OCI-LY1 (cell line): ENCODE measurements at regions not wholly inside any gene's neighbourhood (a gene's known extent, or its start where the extent isn't known, plus 50 kb on each side); places are given as distances from the start of the nearest gene placed in this dataset.

Experiments
- H2AFZ ChIP-seq: fragments of 200-600 bp; sonication (generic), shearing (Covaris generic); 2 replicates; pipeline ENCODE4 v1.6.0; 2014; ENCODE audit warnings: antibody characterized with exemption, mild to moderate bottlenecking, low read length
- H3F3A ChIP-seq: fragments of 200-600 bp; sonication (generic), shearing (Covaris generic); 2 replicates; pipeline ENCODE4 v1.6.0; 2014; ENCODE audit warnings: mild to moderate bottlenecking, antibody characterized with exemption, low read length, moderate library complexity; ENCODE audit not compliant: insufficient read depth
- H3K27ac ChIP-seq: fragments of 200-600 bp; sonication (generic); 2 replicates; pipeline ENCODE4 v1.5.1; 2014; ENCODE audit warnings: low read length, mixed run types, mild to moderate bottlenecking, low read depth; ENCODE audit not compliant: poor library complexity, severe bottlenecking
- H3K27me3 ChIP-seq: fragments of 200-600 bp; sonication (generic); 2 replicates; pipeline ENCODE4 v1.6.0; 2014; ENCODE audit warnings: antibody characterized with exemption, mild to moderate bottlenecking, low read length, moderate library complexity; ENCODE audit not compliant: insufficient read depth
- H3K36me3 ChIP-seq: fragments of 200-600 bp; sonication (generic); 2 replicates; pipeline ENCODE4 v1.6.1; 2014; ENCODE audit warnings: mild to moderate bottlenecking, antibody characterized with exemption, low read length, moderate library complexity, mixed read lengths; ENCODE audit not compliant: insufficient read depth
- H3K4me1 ChIP-seq: fragments of 200-600 bp; sonication (generic); 2 replicates; pipeline ENCODE4 v1.5.1; 2014; ENCODE audit warnings: mild to moderate bottlenecking, low read length, moderate library complexity; ENCODE audit not compliant: insufficient read depth, severe bottlenecking
- H3K4me2 ChIP-seq: fragments of 200-600 bp; sonication (generic), shearing (Covaris generic); 2 replicates; pipeline ENCODE4 v1.6.1; 2014; ENCODE audit warnings: low read length
- H3K4me3 ChIP-seq: fragments of 200-600 bp; sonication (generic); 2 replicates; pipeline ENCODE4 v1.5.1; 2014; ENCODE audit warnings: low read length, low read depth, mild to moderate bottlenecking, mixed read lengths; ENCODE audit not compliant: poor library complexity, severe bottlenecking
- H3K79me2 ChIP-seq: fragments of 200-600 bp; shearing (Covaris generic); 2 replicates; pipeline ENCODE4 v1.6.1; 2016; ENCODE audit warnings: mixed run types, low read length, mixed read lengths; ENCODE audit not compliant: insufficient read depth
- H3K9ac ChIP-seq: fragments of 200-600 bp; sonication (generic), shearing (Covaris generic); 2 replicates; pipeline ENCODE4 v1.6.1; 2014; ENCODE audit warnings: mild to moderate bottlenecking, low read length, mixed read lengths
- H3K9me2 ChIP-seq: fragments of 200-600 bp; sonication (generic), shearing (Covaris generic); 2 replicates; pipeline ENCODE4 v1.6.1; 2014; ENCODE audit warnings: low read depth, mild to moderate bottlenecking, low read length, mixed read lengths
- H3K9me3 ChIP-seq: fragments of 200-600 bp; shearing (Covaris generic); 2 replicates; pipeline ENCODE4 v1.6.1; 2014; ENCODE audit warnings: low read length, mixed read lengths
- H4K20me1 ChIP-seq: fragments of 200-600 bp; sonication (generic), shearing (Covaris generic); 2 replicates; pipeline ENCODE4 v1.6.0; 2016; ENCODE audit warnings: mild to moderate bottlenecking, low read length; ENCODE audit not compliant: insufficient read depth
- CTCF ChIP-seq: fragments of 200-600 bp; sonication (generic), shearing (Covaris generic); IDR thresholded peaks from 2 replicates; pipeline ENCODE4 v1.5.1; 2017; ENCODE audit warnings: mild to moderate bottlenecking, antibody characterized with exemption, low read length, moderate library complexity, mixed read lengths
- EZH2 ChIP-seq: fragments of 200-600 bp; sonication (generic), shearing (Covaris generic); IDR thresholded peaks from 2 replicates; pipeline ENCODE4 v1.8.0; 2017; ENCODE audit warnings: borderline replicate concordance, mixed run types, mild to moderate bottlenecking, antibody characterized with exemption, low read length, moderate library complexity, mixed read lengths

GRCh38 chr17:77662833-77663232 is 295.7 kb upstream of the TNRC6C start:
- H3K9me3 ChIP-seq, result peaks cover 8% of the 10 kb centered on the region
- no peak overlapping the region for H3K4me2 ChIP-seq
- no peaks in the 10 kb centered on the region for H3F3A ChIP-seq
- H3K4me1 ChIP-seq, result no peaks in the 10 kb centered on the region
- H3K36me3 ChIP-seq, result no peaks in the 10 kb centered on the region
- H2AFZ ChIP-seq, result no peak overlapping the region
- TF ChIP-seq EZH2, result no peak
- TF ChIP-seq CTCF, result no peak
- H3K9ac ChIP-seq, result no peak overlapping the region
- H3K27ac ChIP-seq, result no peak overlapping the region
- no peaks in the 10 kb centered on the region for H3K9me2 ChIP-seq
- H3K4me3 ChIP-seq, result no peak overlapping the region
- H4K20me1 ChIP-seq, result no peaks in the 10 kb centered on the region
- peaks cover 14% of the 10 kb centered on the region; the same call in 1 of the 2 replicates for H3K27me3 ChIP-seq
- no peaks in the 10 kb centered on the region for H3K79me2 ChIP-seq

GRCh38 chr17:77664097-77664729 is 294.3 kb upstream of the TNRC6C start:
- H3F3A ChIP-seq, result no peaks in the 10 kb centered on the region
- no peaks in the 10 kb centered on the region for H3K9me2 ChIP-seq
- H3K4me3 ChIP-seq, result no peak overlapping the region
- H3K9ac ChIP-seq, result no peak overlapping the region
- H4K20me1 ChIP-seq, result no peaks in the 10 kb centered on the region
- no peaks in the 10 kb centered on the region for H3K36me3 ChIP-seq
- no peaks in the 10 kb centered on the region for H3K79me2 ChIP-seq
- H3K27me3 ChIP-seq, result peaks cover 5% of the 10 kb centered on the region; the same call in 1 of the 2 replicates
- no peak overlapping the region for H3K4me2 ChIP-seq
- no peak overlapping the region for H2AFZ ChIP-seq
- H3K27ac ChIP-seq, result no peak overlapping the region
- H3K9me3 ChIP-seq, result peaks cover 3% of the 10 kb centered on the region; the same call in 1 of the 2 replicates
- TF ChIP-seq EZH2 (no peak), CTCF (no peak)
- H3K4me1 ChIP-seq, result no peaks in the 10 kb centered on the region

GRCh38 chr17:77665833-77666232 is 292.7 kb upstream of the TNRC6C start:
- Histone ChIP-seq H3K4me3 (no peak overlapping the region), H3K36me3 (no peaks in the 10 kb centered on the region), H3K79me2 (no peaks in the 10 kb centered on the region), H3K9me3 (peaks cover 3% of the 10 kb centered on the region; the same call in 1 of the 2 replicates), H3K27me3 (peaks cover 5% of the 10 kb centered on the region; the same call in 1 of the 2 replicates), H3K9me2 (no peaks in the 10 kb centered on the region), H3K4me1 (no peaks in the 10 kb centered on the region), H4K20me1 (no peaks in the 10 kb centered on the region), H3F3A (no peaks in the 10 kb centered on the region), H3K27ac (no peak overlapping the region), H2AFZ (no peak overlapping the region), H3K4me2 (no peak overlapping the region), H3K9ac (no peak overlapping the region)
- TF ChIP-seq CTCF (no peak), EZH2 (no peak)
